H1 (cell line): ENCODE measurements at regions not wholly inside any gene's neighbourhood (a gene's known extent, or its start where the extent isn't known, plus 50 kb on each side); places are given as distances from the start of the nearest gene placed in this dataset.
"Not testable (repeated sequence)": the region's sequence is repeated elsewhere in the genome, so short reads cannot be mapped to it uniquely, and the experiment has no call there.

ENCODE experiments used
- CTCF ChIA-PET: fragments of 300-600 bp; sonication (Branson Sonifier 250); formaldehyde crosslinking; loops from one replicate; lab custom pipeline; 2021; ENCODE audit not compliant: partially characterized antibody; lab: Charles Lee
- POLR2A ChIA-PET: fragments of 300-600 bp; sonication (Branson Sonifier 250); formaldehyde crosslinking; loops from one replicate; lab custom pipeline; 2021; ENCODE audit warnings: inconsistent platforms; ENCODE audit not compliant: partially characterized antibody; lab: Charles Lee
- DNase-seq, 2 experiments: peaks; one replicate each; pipeline versions ENCODE4 v3.0.0 to v3.0.0-alpha.2; 2010 to 2022; ENCODE audit warnings: low spot score in 2 of 2, low read depth in 1 of 2, mixed read lengths in 1 of 2
- FAIRE-seq: peaks from 2 replicates; lab custom pipeline; 2011; peaks lifted over from hg19 to GRCh38; lab: Jason Lieb, UNC
- H2AFZ ChIP-seq: 2 replicates; pipeline ENCODE4 v1.8.1; 2012; ENCODE audit warnings: low read length, inconsistent platforms
- H2AK5ac ChIP-seq: 2 replicates; pipeline ENCODE4 v1.6.1; 2013; ENCODE audit warnings: low read depth, low read length
- H2BK120ac ChIP-seq: replicated peaks from 2 replicates; pipeline ENCODE3; 2013; ENCODE audit warnings: low read depth, low read length, inconsistent platforms
- H2BK12ac ChIP-seq: 2 replicates; pipeline ENCODE4 v1.6.1; 2013; ENCODE audit warnings: low read depth, low read length
- H2BK15ac ChIP-seq: 2 replicates; pipeline ENCODE4 v1.6.1; 2013; ENCODE audit warnings: low read length
- H2BK20ac ChIP-seq: 2 replicates; pipeline ENCODE4 v1.6.1; 2013; ENCODE audit warnings: low read length
- H2BK5ac ChIP-seq: 2 replicates; pipeline ENCODE4 v1.6.1; 2013; ENCODE audit warnings: low read depth, low read length
- H3K14ac ChIP-seq: 2 replicates; pipeline ENCODE4 v1.6.1; 2013; ENCODE audit warnings: inconsistent platforms; ENCODE audit not compliant: insufficient read length
- H3K18ac ChIP-seq: 2 replicates; pipeline ENCODE4 v1.6.1; 2013; ENCODE audit warnings: low read length; ENCODE audit errors: extremely low read depth
- H3K23ac ChIP-seq: 2 replicates; pipeline ENCODE4 v1.6.1; 2013; ENCODE audit warnings: inconsistent platforms; ENCODE audit not compliant: insufficient read length
- H3K23me2 ChIP-seq: 2 replicates; pipeline ENCODE4 v1.6.1; 2013; ENCODE audit warnings: low read depth, low read length
- H3K27ac ChIP-seq: 2 replicates; pipeline ENCODE4 v1.6.1; 2011; ENCODE audit warnings: low read depth, low read length, inconsistent platforms
- H3K27me3 ChIP-seq, 4 experiments: replicated peaks in 1 of 4; 1 replicate in 1 of 4; 2 replicates in 3 of 4; pipeline versions ENCODE4 v1.6.1 to v1.8.1; 2011 to 2013; ENCODE audit warnings: low read length in 3 of 4, mild to moderate bottlenecking in 3 of 4, inconsistent platforms in 2 of 4, mixed read lengths in 2 of 4, moderate library complexity in 1 of 4; ENCODE audit not compliant: control insufficient read depth in 3 of 4, insufficient read depth in 3 of 4; ENCODE audit errors: extremely low read depth in 1 of 4
- H3K36me3 ChIP-seq, 4 experiments: 2 replicates each; pipeline versions ENCODE4 v1.6.1 to v1.8.1; 2011 to 2013; ENCODE audit warnings: mild to moderate bottlenecking in 4 of 4, low read length in 3 of 4, moderate library complexity in 2 of 4, control low read depth in 1 of 4, inconsistent platforms in 1 of 4; ENCODE audit not compliant: insufficient read depth in 4 of 4, control insufficient read depth in 2 of 4
- H3K4ac ChIP-seq: replicated peaks from 2 replicates; pipeline ENCODE3; 2013; ENCODE audit warnings: low read length, low read depth, mixed read lengths, inconsistent platforms; ENCODE audit not compliant: insufficient read length
- H3K4me1 ChIP-seq, 4 experiments: replicated peaks in 1 of 4; 1 replicate in 1 of 4; 2 replicates in 3 of 4; pipeline versions ENCODE4 v1.6.1 to v1.8.1; 2011 to 2013; ENCODE audit warnings: low read length in 3 of 4, inconsistent platforms in 2 of 4, mixed read lengths in 1 of 4; ENCODE audit not compliant: insufficient read depth in 4 of 4, control insufficient read depth in 3 of 4
- H3K4me2 ChIP-seq, 2 experiments: 2 replicates each; pipeline versions ENCODE4 v1.6.1 to v1.8.1; 2011 to 2013; ENCODE audit warnings: low read depth in 2 of 2, low read length in 2 of 2, control low read depth in 1 of 2, inconsistent platforms in 1 of 2, mild to moderate bottlenecking in 1 of 2; ENCODE audit not compliant: insufficient read depth in 1 of 2
- H3K4me3 ChIP-seq, 4 experiments: fragments of 200-600, 300-600 bp in 1 of 4; sonication (generic), shearing (Covaris generic), sonication (Bioruptor Twin) in 1 of 4; 2 replicates each; pipeline versions ENCODE4 v1.5.1 to v1.8.1; 2011 to 2016; ENCODE audit warnings: low read length in 4 of 4, low read depth in 3 of 4, control low read depth in 2 of 4, inconsistent platforms in 2 of 4, mild to moderate bottlenecking in 2 of 4, mixed read lengths in 1 of 4, moderate library complexity in 1 of 4; ENCODE audit not compliant: insufficient read depth in 2 of 4; ENCODE audit errors: extremely low read depth in 1 of 4
- H3K56ac ChIP-seq: replicated peaks from 2 replicates; pipeline ENCODE3; 2013; ENCODE audit warnings: low read depth, mild to moderate bottlenecking, mixed read lengths, low read length, inconsistent platforms; ENCODE audit not compliant: insufficient read length
- H3K79me1 ChIP-seq: 2 replicates; pipeline ENCODE4 v1.6.1; 2013; ENCODE audit warnings: low read depth, low read length, control low read depth
- H3K79me2 ChIP-seq, 2 experiments: 2 replicates each; pipeline versions ENCODE4 v1.6.1 to v1.8.1; 2012 to 2013; ENCODE audit warnings: low read length in 2 of 2, mild to moderate bottlenecking in 2 of 2, inconsistent platforms in 1 of 2; ENCODE audit not compliant: insufficient read depth in 2 of 2, control insufficient read depth in 1 of 2
- H3K9ac ChIP-seq, 4 experiments: replicated peaks in 1 of 4; 1 replicate in 1 of 4; 2 replicates in 3 of 4; pipeline versions ENCODE4 v1.6.1 to v1.8.1; 2011 to 2013; ENCODE audit warnings: low read depth in 3 of 4, low read length in 3 of 4, control low read depth in 2 of 4, mild to moderate bottlenecking in 2 of 4, moderate library complexity in 2 of 4, inconsistent platforms in 1 of 4; ENCODE audit errors: extremely low read depth in 1 of 4
- H3K9me3 ChIP-seq, 2 experiments: 2 replicates each; pipeline versions ENCODE4 v1.6.1 to v1.8.1; 2012 to 2013; ENCODE audit warnings: mild to moderate bottlenecking in 2 of 2, moderate library complexity in 2 of 2, control low read depth in 1 of 2, inconsistent platforms in 1 of 2, low read depth in 1 of 2, low read length in 1 of 2, mixed read lengths in 1 of 2; ENCODE audit not compliant: insufficient read depth in 2 of 2
- H4K20me1 ChIP-seq, 2 experiments: replicated peaks in 1 of 2; 2 replicates each; pipeline versions ENCODE3 to v1.8.1; 2011 to 2013; ENCODE audit warnings: inconsistent platforms in 2 of 2, low read length in 2 of 2, mild to moderate bottlenecking in 1 of 2; ENCODE audit not compliant: insufficient read depth in 2 of 2, control insufficient read depth in 1 of 2
- H4K5ac ChIP-seq: 2 replicates; pipeline ENCODE4 v1.6.1; 2013; ENCODE audit warnings: low read length, low read depth, mixed read lengths, inconsistent platforms; ENCODE audit not compliant: insufficient read length
- H4K8ac ChIP-seq: 2 replicates; pipeline ENCODE4 v1.8.0; 2013; ENCODE audit warnings: mild to moderate bottlenecking, moderate library complexity, low read length, inconsistent platforms; ENCODE audit not compliant: insufficient read depth; ENCODE audit errors: extremely low read depth
- H4K91ac ChIP-seq: replicated peaks from 2 replicates; pipeline ENCODE3; 2013; ENCODE audit warnings: low read length, mixed read lengths, inconsistent platforms; ENCODE audit not compliant: insufficient read length
- WGBS, 2 experiments: shearing (Covaris generic) in 1 of 2; methylation state at CpG; one replicate each; pipeline versions ENCODE4 v1.1.6 to v1.1.7; 2013 to 2015; ENCODE audit warnings: low lambda C conversion rate in 2 of 2, mixed read lengths in 2 of 2, inconsistent platforms in 1 of 2, low coverage in 1 of 2, missing lambda C conversion rate in 1 of 2; ENCODE audit not compliant: insufficient replicate concordance in 2 of 2, insufficient coverage in 1 of 2, insufficient read length in 1 of 2; ENCODE audit errors: extremely low coverage in 1 of 2, missing lambda C conversion rate in 1 of 2; 5-methylcytosine and 5-hydroxymethylcytosine counted together

- peaks cover 0 to 18% (median 5%) of the 10 kb centered on the region in 4 experiments; a peak in 5 of 7 replicates for H3K4me1 ChIP-seq
- H2BK120ac ChIP-seq, H4K91ac ChIP-seq, H2BK12ac ChIP-seq, H3K9me3 ChIP-seq, H3K79me1 ChIP-seq, H3K79me2 ChIP-seq, H2AFZ ChIP-seq, H2BK5ac ChIP-seq, H2BK20ac ChIP-seq, H3K14ac ChIP-seq, DNase-seq, H4K8ac ChIP-seq, H2AK5ac ChIP-seq, H3K36me3 ChIP-seq, H4K20me1 ChIP-seq, POLR2A ChIA-PET, H3K23ac ChIP-seq, H3K4ac ChIP-seq, H3K4me3 ChIP-seq, H3K23me2 ChIP-seq, H3K18ac ChIP-seq, H3K27me3 ChIP-seq, H3K27ac ChIP-seq, H3K9ac ChIP-seq, H3K4me2 ChIP-seq, H2BK15ac ChIP-seq, FAIRE-seq, H3K56ac ChIP-seq, H4K5ac ChIP-seq: not testable (repeated sequence)
- 89% methylated on average over 1 of the region's 1 CpG; no CpG with 5 or more reads in 1 of the 2 experiments for WGBS, 2 experiments
- CTCF ChIA-PET = interaction anchor here (0.5 to 1.8 kb wide), 4 partner anchors 17 to 598 kb away, joined by 3 to 5 read pairs (median 3); no protein-coding TSS in a partner anchor
Observed at GRCh38 chrX:39068634-39069033, 267.4 kb downstream of the MID1IP1 start.
